HT1080 (cell line): ENCODE measurements at regions not wholly inside any gene's neighbourhood (a gene's known extent, or its start where the extent isn't known, plus 50 kb on each side); places are given as distances from the start of the nearest gene placed in this dataset.
A peak's percentile ranks its signal among the peaks of the same experiment; 100 is the strongest.
"Not testable (repeated sequence)": the region's sequence is repeated elsewhere in the genome, so short reads cannot be mapped to it uniquely, and the experiment has no call there.

ENCODE experiments used
- DNase-seq: peaks from one replicate; pipeline ENCODE4 v3.0.0-alpha.2; 2015; ENCODE audit warnings: low read depth

- no peak for DNase-seq
Observed at GRCh38 chr3:164467007-164467406, 611.3 kb downstream of the SI start.

DNA sequence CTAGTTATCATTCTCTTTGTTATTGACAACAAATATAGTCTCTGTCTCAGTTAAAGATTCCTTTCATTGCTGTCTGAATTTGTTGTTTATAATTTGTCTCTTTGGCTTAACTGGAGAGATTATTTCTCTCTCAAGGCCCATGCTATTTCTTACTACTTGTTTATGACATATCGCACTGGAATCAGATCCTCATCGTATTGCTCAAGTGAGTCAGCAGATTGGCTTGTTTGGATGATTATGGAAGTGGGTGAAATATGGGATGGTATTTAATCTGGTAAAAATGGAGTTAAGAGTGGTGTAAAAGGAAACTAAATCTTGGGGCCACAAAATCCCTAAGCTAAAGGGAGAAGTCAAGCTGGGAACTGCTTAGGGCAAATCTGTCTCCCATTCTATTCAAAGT lies 613.1 kb downstream of the SI start:
- DNase-seq = peak; percentile 58

DNA sequence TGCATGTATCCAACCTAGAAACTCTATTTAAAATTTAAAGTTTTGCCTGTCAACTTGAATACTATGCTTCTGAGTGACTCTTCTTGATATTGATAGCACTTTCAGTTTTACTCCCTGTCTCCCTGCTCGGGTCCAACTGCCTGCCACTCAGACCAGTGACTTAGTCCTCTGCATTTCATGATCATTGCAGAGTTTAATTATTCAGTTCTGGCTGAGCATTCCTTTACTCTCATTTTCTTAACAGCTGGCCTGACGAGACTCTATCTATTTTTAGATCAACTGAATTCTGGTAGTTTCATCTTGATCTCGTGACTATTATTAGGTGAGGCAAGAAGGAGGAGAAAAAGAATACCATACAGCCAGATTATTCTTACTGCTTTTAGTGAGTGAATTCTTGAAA lies 617.4 kb downstream of the SI start:
- DNase-seq = peak; percentile 22

DNA sequence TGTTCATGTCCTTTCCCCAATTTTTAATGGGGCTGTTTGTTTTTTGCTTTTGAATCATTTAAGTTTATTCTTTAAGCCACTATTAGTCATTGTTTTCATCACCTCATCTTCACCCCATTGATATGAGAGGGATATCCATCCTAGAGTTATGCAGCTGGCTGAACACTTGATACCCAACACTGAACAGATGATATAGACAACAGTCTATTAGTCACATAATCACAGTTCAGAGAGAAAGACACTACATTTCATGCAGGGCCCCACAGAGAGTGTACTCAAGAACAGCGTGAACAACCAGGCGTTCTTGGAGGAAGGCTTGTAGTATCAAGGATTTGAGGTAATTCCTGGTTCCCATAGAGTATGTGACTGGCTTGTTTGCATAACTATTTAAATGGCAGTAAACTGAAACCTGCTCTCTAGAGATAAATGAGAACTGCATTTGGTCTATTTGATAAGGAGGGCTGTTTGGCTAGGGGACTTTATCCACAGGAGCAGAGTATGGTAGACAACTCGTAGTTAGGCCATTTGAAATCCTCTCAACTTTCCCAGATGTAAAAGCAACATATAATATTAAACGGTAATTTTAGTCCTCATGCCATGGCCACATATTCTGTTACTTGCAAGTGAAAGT lies 618.7 kb downstream of the SI start:
- no peak for DNase-seq

- DNase-seq = peak; percentile 77
Observed at GRCh38 chr3:164458986-164459385, 619.3 kb downstream of the SI start.

- DNase-seq = no peak
Observed at GRCh38 chr3:164453714-164454113, 624.6 kb downstream of the SI start.

- no peak for DNase-seq
Observed at GRCh38 chr3:164452707-164453106, 625.6 kb downstream of the SI start.

DNA sequence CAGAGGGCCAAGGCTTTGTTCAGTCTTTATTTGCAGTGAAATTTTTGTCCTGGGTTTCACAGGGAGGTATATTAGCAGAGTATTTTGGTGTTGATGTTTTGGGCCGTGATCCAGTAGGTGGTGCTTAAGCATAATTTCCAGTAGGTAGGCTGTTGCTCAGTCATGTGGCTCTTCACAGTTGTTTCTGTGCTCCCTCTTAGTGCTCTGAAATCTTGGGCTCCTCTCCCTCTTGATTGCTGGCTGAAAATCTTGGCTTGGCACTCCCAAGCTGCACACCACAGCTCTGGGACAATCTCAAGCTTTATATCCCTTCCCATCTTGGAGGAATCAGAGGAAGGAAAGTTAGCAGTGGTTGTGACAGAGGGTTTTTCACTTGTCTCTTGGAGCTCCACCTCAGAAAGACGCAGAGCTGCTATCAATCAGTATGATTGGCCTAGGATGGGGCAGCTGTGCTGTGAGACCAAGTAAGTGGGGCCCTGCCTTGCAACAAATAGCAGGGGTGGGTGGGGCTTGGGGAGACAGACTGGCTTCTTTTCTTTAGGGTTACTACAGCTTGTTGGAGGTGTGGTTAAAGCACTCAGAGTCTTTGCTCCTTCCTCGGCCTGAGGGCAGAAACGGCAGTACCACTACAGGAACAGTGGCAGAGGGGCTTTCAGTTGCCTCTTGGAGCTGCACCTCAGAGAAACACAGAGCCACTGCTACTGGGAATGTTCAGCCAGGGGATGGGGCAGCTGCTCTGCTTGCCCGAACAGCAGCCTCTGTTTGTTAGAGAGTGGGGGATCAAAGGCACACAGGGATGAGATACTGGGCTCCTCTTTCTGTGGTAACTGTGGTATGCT lies 627.0 kb downstream of the SI start:
- DNase-seq = no peak

GRCh38 chr3:164450276-164450905 lies 627.9 kb downstream of the SI start:
- DNase-seq = no peak

- DNase-seq = no peak
Observed at GRCh38 chr3:164419220-164419619, 659.1 kb downstream of the SI start.

- DNase-seq = no peak
Observed at GRCh38 chr3:164418414-164418813, 659.9 kb downstream of the SI start.

- DNase-seq = no peak
Observed at GRCh38 chr3:164417955-164418354, 660.3 kb downstream of the SI start.

GRCh38 chr3:164416491-164417222 lies 661.6 kb downstream of the SI start:
- DNase-seq = peak; percentile 14

DNA sequence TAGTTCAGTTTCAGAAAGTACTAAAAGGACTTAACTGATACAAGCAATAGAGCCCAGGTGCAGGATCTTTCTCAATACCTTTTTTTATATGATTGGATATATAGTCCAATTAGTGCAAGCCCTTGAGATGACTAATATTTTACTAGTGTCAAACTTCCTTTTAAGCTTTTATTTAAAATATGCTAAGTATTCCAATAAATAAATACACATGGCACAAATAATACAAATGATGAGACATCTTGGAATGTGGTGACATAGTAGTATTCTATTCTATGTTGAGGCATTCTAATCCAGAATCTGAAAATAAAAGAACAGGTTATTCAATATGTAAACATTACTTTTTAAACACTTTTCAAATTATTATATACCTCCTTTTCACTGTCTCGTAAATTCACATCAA lies 670.0 kb downstream of the SI start:
- DNase-seq = no peak

GRCh38 chr3:164407111-164407510 lies 671.2 kb downstream of the SI start:
- DNase-seq = no peak

- no peak for DNase-seq
Observed at GRCh38 chr3:164406281-164406680, 672.0 kb downstream of the SI start.

DNA sequence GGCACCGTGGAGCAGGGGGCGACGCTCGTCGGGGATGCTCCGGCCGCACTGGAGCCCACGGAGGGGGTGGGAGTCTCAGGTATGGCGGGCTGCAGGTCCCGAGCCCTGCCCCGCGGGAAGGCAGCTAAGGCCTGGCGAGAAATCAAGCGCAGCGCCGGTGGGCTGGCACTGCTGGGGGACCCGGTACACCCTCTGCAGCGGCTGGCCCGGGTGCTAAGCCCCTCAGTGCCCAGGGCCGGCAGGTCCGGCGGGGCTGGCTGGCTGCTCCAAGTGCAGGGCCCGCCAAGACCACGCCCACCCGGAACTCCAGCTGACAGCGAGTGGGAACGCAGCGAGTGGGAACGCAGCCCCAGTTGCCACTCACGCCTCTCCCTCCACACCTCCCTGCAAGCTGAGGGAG lies 676.4 kb downstream of the SI start:
- no peak for DNase-seq

- not testable (repeated sequence) for DNase-seq
Observed at GRCh38 chr3:164401440-164401839, 676.9 kb downstream of the SI start.

GRCh38 chr3:164397462-164397861 lies 680.8 kb downstream of the SI start:
- DNase-seq = no peak

- DNase-seq = no peak
Observed at GRCh38 chr3:164393171-164393570, 685.1 kb downstream of the SI start.

DNA sequence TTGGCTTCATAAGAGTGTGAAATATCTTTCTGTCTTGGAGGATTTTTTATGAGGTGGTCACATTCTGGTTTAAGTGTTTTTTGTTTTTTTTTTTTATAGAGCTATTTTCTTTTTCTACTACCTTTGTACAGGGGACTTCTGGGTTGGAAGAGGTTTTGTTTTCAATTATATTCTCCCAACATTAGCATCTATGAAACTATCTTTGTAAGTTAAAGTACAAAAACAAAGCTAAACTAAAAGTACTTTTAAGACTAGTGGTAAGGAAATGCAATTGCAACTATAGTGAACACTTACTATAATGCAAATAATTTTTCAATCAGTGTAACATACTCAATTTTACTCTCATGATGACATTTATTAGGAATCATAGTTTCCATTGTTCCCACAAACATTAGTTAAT lies 688.2 kb downstream of the SI start:
- DNase-seq = no peak

- no peak for DNase-seq
Observed at GRCh38 chr3:164387236-164387635, 691.1 kb downstream of the SI start.
